GM23338 (cell line): ENCODE measurements at regions not wholly inside any gene's neighbourhood (a gene's known extent, or its start where the extent isn't known, plus 50 kb on each side); places are given as distances from the start of the nearest gene placed in this dataset.

Experiments used
- ATAC-seq: fragments of 200-7000 bp; cut with Tn5 transposase; 3 replicates; pipeline ENCODE4 v1.9.1; 2020
- DNase-seq: peaks from one replicate; pipeline ENCODE4 v3.0.0-alpha.2; 2015; ENCODE audit warnings: low spot score
- H2AFZ ChIP-seq: fragments of 200-600 bp; sonication (generic); 2 replicates; pipeline ENCODE4 v1.8.0; 2016; ENCODE audit warnings: antibody characterized with exemption, mild to moderate bottlenecking, moderate library complexity
- H3F3A ChIP-seq: fragments of 200-600 bp; sonication (generic); replicated peaks from 2 replicates; pipeline ENCODE4 v1.8.0; 2017; ENCODE audit warnings: antibody characterized with exemption, mixed run types, low read depth
- H3K27ac ChIP-seq: fragments of 200-600 bp; sonication (generic); 2 replicates; pipeline ENCODE4 v1.6.1; 2016; ENCODE audit warnings: low read depth
- H3K27me3 ChIP-seq: fragments of 200-600 bp; sonication (generic); 2 replicates; pipeline ENCODE4 v1.8.0; 2016; ENCODE audit warnings: mild to moderate bottlenecking, mixed run types, moderate library complexity; ENCODE audit not compliant: insufficient read depth
- H3K36me3 ChIP-seq: fragments of 200-600 bp; sonication (generic); 2 replicates; pipeline ENCODE4 v1.8.0; 2016; ENCODE audit warnings: mild to moderate bottlenecking; ENCODE audit not compliant: insufficient read depth
- H3K4me1 ChIP-seq: fragments of 200-600 bp; sonication (generic); 2 replicates; pipeline ENCODE4 v1.8.0; 2016; ENCODE audit warnings: mild to moderate bottlenecking, moderate library complexity; ENCODE audit not compliant: insufficient read depth
- H3K4me2 ChIP-seq: fragments of 200-600 bp; sonication (generic); 2 replicates; pipeline ENCODE4 v1.7.1; 2017; ENCODE audit warnings: mixed run types
- H3K4me3 ChIP-seq: fragments of 200-600 bp; sonication (generic); 2 replicates; pipeline ENCODE4 v1.6.1; 2016; ENCODE audit warnings: mixed run types
- H3K79me2 ChIP-seq: fragments of 200-600 bp; sonication (generic); replicated peaks from 2 replicates; pipeline ENCODE4 v1.8.0; 2017; ENCODE audit warnings: mild to moderate bottlenecking; ENCODE audit not compliant: insufficient read depth
- H3K9me2 ChIP-seq: fragments of 200-600 bp; sonication (generic); 2 replicates; pipeline ENCODE4 v1.8.0; 2017; ENCODE audit not compliant: insufficient read depth
- H4K20me1 ChIP-seq: fragments of 200-600 bp; sonication (generic); replicated peaks from 2 replicates; pipeline ENCODE4 v1.8.0; 2017; ENCODE audit warnings: mild to moderate bottlenecking; ENCODE audit not compliant: insufficient read depth
- H3K27ac Mint-ChIP-seq: 2 replicates; pipeline ENCODE4 v1.8.0; 2020; ENCODE audit warnings: inconsistent platforms, mild to moderate bottlenecking, moderate library complexity, mixed read lengths
- H3K27me3 Mint-ChIP-seq: 3 replicates; pipeline ENCODE4 v1.8.0; 2022; ENCODE audit warnings: low read depth, mild to moderate bottlenecking, moderate library complexity, mixed read lengths, inconsistent platforms; ENCODE audit not compliant: insufficient read depth, poor library complexity
- H3K36me3 Mint-ChIP-seq: 3 replicates; pipeline ENCODE4 v1.8.0; 2021; ENCODE audit warnings: low read depth, mild to moderate bottlenecking, inconsistent platforms, moderate library complexity, mixed read lengths
- H3K4me1 Mint-ChIP-seq: 3 replicates; pipeline ENCODE4 v1.8.0; 2020; ENCODE audit warnings: mild to moderate bottlenecking, inconsistent platforms, mixed read lengths
- H3K4me3 Mint-ChIP-seq: 3 replicates; pipeline ENCODE4 v1.8.0; 2021; ENCODE audit warnings: moderate library complexity, mild to moderate bottlenecking, inconsistent platforms, mixed read lengths
- H3K9me3 Mint-ChIP-seq: 3 replicates; pipeline ENCODE4 v1.8.0; 2020; ENCODE audit warnings: moderate library complexity, mild to moderate bottlenecking, inconsistent platforms, mixed read lengths
- CREB1 ChIP-seq: fragments of 250-450 bp; sonication (Bioruptor Pico); IDR thresholded peaks from 2 replicates; pipeline ENCODE4 v1.5.0; 2020; ENCODE audit warnings: low read depth, mild to moderate bottlenecking, moderate library complexity
- CTCF ChIP-seq, 2 experiments: fragments of 200-600 bp in 1 of 2; sonication (generic) in 1 of 2; conservative IDR thresholded peaks; 2 replicates each; pipeline versions ENCODE4 v1.5.1 to v1.6.1; 2016 to 2017; ENCODE audit warnings: antibody characterized with exemption in 2 of 2, low read depth in 2 of 2, mild to moderate bottlenecking in 2 of 2, moderate library complexity in 1 of 2
- ETS1 ChIP-seq: IDR thresholded peaks from 2 replicates; pipeline ENCODE4 v1.6.1; 2016; ENCODE audit warnings: antibody characterized with exemption
- EZH2 ChIP-seq: fragments of 200-600 bp; sonication (generic); IDR thresholded peaks from one replicate; pipeline ENCODE4 v1.8.0; 2017; ENCODE audit warnings: antibody characterized with exemption, mild to moderate bottlenecking, low read depth; ENCODE audit not compliant: unreplicated experiment
- EZH2phosphoT487 ChIP-seq: fragments of 200-600 bp; sonication (generic); IDR thresholded peaks from one replicate; pipeline ENCODE4 v1.8.1; 2018; ENCODE audit warnings: antibody characterized with exemption; ENCODE audit not compliant: unreplicated experiment
- JUNB ChIP-seq: IDR thresholded peaks from one replicate; pipeline ENCODE4 v1.6.1; 2016; ENCODE audit warnings: antibody characterized with exemption; ENCODE audit not compliant: unreplicated experiment
- NANOG ChIP-seq: IDR thresholded peaks from 2 replicates; pipeline ENCODE4 v1.6.1; 2016; ENCODE audit warnings: antibody characterized with exemption, borderline replicate concordance
- POLR2AphosphoS5 ChIP-seq: IDR thresholded peaks from 2 replicates; pipeline ENCODE4 v1.6.1; 2016; ENCODE audit warnings: antibody characterized with exemption, low read depth
- STAT1 ChIP-seq: IDR thresholded peaks from one replicate; pipeline ENCODE4 v1.6.1; 2016; ENCODE audit warnings: antibody characterized with exemption; ENCODE audit not compliant: unreplicated experiment
- ZNF114 ChIP-seq: fragments of 250-450 bp; sonication (Bioruptor Pico); IDR thresholded peaks from 2 replicates; pipeline ENCODE4 v1.5.0; 2020; ENCODE audit warnings: mild to moderate bottlenecking, moderate library complexity
- ZNF331 ChIP-seq: fragments of 250-450 bp; sonication (Bioruptor Pico); IDR thresholded peaks from 2 replicates; pipeline ENCODE4 v1.5.0; 2020; ENCODE audit warnings: low read depth, mild to moderate bottlenecking, moderate library complexity
- TF ChIP-seq, protein P1 (sequence below): fragments of 250-450 bp; sonication (Bioruptor Pico); IDR thresholded peaks from 2 replicates; pipeline ENCODE4 v1.5.0; 2020; ENCODE audit warnings: mild to moderate bottlenecking, moderate library complexity
- TF ChIP-seq, protein P2 (sequence below): IDR thresholded peaks from one replicate; pipeline ENCODE4 v1.6.1; 2018; ENCODE audit warnings: antibody characterized with exemption; ENCODE audit not compliant: unreplicated experiment

- TF ChIP-seq EZH2phosphoT487 (no peak), JUNB (no peak), POLR2AphosphoS5 (no peak), CTCF (conservative IDR thresholded peaks at IDR 0.05; ENCODE audit: low read depth in 2 of 2) (no peak), EZH2 (no peak), ZNF114 (no peak), ZNF331 (CRISPR knock-in tag) (no peak), NANOG (no peak), CREB1 (CRISPR knock-in tag) (no peak), ETS1 (no peak), STAT1 (no peak)
- TF ChIP-seq, protein P1, sequence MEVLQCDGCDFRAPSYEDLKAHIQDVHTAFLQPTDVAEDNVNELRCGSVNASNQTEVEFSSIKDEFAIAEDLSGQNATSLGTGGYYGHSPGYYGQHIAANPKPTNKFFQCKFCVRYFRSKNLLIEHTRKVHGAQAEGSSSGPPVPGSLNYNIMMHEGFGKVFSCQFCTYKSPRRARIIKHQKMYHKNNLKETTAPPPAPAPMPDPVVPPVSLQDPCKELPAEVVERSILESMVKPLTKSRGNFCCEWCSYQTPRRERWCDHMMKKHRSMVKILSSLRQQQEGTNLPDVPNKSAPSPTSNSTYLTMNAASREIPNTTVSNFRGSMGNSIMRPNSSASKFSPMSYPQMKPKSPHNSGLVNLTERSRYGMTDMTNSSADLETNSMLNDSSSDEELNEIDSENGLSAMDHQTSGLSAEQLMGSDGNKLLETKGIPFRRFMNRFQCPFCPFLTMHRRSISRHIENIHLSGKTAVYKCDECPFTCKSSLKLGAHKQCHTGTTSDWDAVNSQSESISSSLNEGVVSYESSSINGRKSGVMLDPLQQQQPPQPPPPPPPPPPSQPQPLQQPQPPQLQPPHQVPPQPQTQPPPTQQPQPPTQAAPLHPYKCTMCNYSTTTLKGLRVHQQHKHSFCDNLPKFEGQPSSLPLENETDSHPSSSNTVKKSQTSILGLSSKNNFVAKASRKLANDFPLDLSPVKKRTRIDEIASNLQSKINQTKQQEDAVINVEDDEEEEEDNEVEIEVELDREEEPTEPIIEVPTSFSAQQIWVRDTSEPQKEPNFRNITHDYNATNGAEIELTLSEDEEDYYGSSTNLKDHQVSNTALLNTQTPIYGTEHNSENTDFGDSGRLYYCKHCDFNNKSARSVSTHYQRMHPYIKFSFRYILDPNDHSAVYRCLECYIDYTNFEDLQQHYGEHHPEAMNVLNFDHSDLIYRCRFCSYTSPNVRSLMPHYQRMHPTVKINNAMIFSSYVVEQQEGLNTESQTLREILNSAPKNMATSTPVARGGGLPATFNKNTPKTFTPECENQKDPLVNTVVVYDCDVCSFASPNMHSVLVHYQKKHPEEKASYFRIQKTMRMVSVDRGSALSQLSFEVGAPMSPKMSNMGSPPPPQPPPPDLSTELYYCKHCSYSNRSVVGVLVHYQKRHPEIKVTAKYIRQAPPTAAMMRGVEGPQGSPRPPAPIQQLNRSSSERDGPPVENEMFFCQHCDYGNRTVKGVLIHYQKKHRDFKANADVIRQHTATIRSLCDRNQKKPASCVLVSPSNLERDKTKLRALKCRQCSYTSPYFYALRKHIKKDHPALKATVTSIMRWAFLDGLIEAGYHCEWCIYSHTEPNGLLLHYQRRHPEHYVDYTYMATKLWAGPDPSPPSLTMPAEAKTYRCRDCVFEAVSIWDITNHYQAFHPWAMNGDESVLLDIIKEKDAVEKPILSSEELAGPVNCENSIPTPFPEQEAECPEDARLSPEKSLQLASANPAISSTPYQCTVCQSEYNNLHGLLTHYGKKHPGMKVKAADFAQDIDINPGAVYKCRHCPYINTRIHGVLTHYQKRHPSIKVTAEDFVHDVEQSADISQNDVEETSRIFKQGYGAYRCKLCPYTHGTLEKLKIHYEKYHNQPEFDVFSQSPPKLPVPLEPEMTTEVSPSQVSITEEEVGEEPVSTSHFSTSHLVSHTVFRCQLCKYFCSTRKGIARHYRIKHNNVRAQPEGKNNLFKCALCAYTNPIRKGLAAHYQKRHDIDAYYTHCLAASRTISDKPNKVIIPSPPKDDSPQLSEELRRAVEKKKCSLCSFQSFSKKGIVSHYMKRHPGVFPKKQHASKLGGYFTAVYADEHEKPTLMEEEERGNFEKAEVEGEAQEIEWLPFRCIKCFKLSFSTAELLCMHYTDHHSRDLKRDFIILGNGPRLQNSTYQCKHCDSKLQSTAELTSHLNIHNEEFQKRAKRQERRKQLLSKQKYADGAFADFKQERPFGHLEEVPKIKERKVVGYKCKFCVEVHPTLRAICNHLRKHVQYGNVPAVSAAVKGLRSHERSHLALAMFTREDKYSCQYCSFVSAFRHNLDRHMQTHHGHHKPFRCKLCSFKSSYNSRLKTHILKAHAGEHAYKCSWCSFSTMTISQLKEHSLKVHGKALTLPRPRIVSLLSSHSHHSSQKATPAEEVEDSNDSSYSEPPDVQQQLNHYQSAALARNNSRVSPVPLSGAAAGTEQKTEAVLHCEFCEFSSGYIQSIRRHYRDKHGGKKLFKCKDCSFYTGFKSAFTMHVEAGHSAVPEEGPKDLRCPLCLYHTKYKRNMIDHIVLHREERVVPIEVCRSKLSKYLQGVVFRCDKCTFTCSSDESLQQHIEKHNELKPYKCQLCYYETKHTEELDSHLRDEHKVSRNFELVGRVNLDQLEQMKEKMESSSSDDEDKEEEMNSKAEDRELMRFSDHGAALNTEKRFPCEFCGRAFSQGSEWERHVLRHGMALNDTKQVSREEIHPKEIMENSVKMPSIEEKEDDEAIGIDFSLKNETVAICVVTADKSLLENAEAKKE (CRISPR knock-in tag) = no peak
- TF ChIP-seq, protein P2, sequence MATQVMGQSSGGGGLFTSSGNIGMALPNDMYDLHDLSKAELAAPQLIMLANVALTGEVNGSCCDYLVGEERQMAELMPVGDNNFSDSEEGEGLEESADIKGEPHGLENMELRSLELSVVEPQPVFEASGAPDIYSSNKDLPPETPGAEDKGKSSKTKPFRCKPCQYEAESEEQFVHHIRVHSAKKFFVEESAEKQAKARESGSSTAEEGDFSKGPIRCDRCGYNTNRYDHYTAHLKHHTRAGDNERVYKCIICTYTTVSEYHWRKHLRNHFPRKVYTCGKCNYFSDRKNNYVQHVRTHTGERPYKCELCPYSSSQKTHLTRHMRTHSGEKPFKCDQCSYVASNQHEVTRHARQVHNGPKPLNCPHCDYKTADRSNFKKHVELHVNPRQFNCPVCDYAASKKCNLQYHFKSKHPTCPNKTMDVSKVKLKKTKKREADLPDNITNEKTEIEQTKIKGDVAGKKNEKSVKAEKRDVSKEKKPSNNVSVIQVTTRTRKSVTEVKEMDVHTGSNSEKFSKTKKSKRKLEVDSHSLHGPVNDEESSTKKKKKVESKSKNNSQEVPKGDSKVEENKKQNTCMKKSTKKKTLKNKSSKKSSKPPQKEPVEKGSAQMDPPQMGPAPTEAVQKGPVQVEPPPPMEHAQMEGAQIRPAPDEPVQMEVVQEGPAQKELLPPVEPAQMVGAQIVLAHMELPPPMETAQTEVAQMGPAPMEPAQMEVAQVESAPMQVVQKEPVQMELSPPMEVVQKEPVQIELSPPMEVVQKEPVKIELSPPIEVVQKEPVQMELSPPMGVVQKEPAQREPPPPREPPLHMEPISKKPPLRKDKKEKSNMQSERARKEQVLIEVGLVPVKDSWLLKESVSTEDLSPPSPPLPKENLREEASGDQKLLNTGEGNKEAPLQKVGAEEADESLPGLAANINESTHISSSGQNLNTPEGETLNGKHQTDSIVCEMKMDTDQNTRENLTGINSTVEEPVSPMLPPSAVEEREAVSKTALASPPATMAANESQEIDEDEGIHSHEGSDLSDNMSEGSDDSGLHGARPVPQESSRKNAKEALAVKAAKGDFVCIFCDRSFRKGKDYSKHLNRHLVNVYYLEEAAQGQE = no peak
- Mint-ChIP-seq H3K27me3 (no peaks in the 10 kb centered on the region), H3K4me1 (peaks cover 2% of the 10 kb centered on the region; the same call in 2 of the 3 replicates), H3K27ac (no peak overlapping the region), H3K36me3 (no peaks in the 10 kb centered on the region), H3K9me3 (no peaks in the 10 kb centered on the region), H3K4me3 (no peak overlapping the region)
- Histone ChIP-seq H3K9me2 (no peaks in the 10 kb centered on the region), H3K27ac (no peak overlapping the region), H3K4me2 (no peak overlapping the region), H3K79me2 (no peaks in the 10 kb centered on the region), H3K27me3 (no peaks in the 10 kb centered on the region), H3K36me3 (no peaks in the 10 kb centered on the region), H3F3A (no peaks in the 10 kb centered on the region), H4K20me1 (no peaks in the 10 kb centered on the region), H2AFZ (no peak overlapping the region), H3K4me3 (no peak overlapping the region), H3K4me1 (no peaks in the 10 kb centered on the region; the same call in 1 of the 2 replicates)
- ATAC-seq (no peak), DNase-seq (no peak)
Observed at GRCh38 chr1:199701726-199702125, 325.8 kb upstream of the NR5A2 start.
